GM19328 (cell line): ENCODE measurements at regions not wholly inside any gene's neighbourhood (a gene's known extent, or its start where the extent isn't known, plus 50 kb on each side); places are given as distances from the start of the nearest gene placed in this dataset.
"Not testable (repeated sequence)": the region's sequence is repeated elsewhere in the genome, so short reads cannot be mapped to it uniquely, and the experiment has no call there.

Experiments
- ATAC-seq: cut with Tn5 transposase; IDR thresholded peaks from one replicate; pipeline ENCODE4 v1.9.1; 2021; ENCODE audit warnings: mild to moderate bottlenecking, moderate library complexity; ENCODE audit not compliant: unreplicated experiment

- no peak for ATAC-seq
Measured at GRCh38 chr6:114862064-114862463, 519.2 kb upstream of the HS3ST5 start.

GRCh38 chr6:114844359-114844758 is 501.5 kb upstream of the HS3ST5 start:
- no peak for ATAC-seq

- ATAC-seq = no peak
Measured at GRCh38 chr6:114839019-114839418, 496.2 kb upstream of the HS3ST5 start.

GRCh38 chr6:114833211-114833610 is 490.4 kb upstream of the HS3ST5 start:
- no peak for ATAC-seq

GRCh38 chr6:114830515-114830914 is 487.7 kb upstream of the HS3ST5 start:
- no peak for ATAC-seq

GRCh38 chr6:114827135-114827534 is 484.3 kb upstream of the HS3ST5 start:
- ATAC-seq = no peak

GRCh38 chr6:114824409-114824808 is 481.6 kb upstream of the HS3ST5 start:
- no peak for ATAC-seq

- no peak for ATAC-seq
Measured at GRCh38 chr6:114816678-114817077, 473.9 kb upstream of the HS3ST5 start.

GRCh38 chr6:114810468-114810867 is 467.6 kb upstream of the HS3ST5 start:
- no peak for ATAC-seq

GRCh38 chr6:114805426-114805825 is 462.6 kb upstream of the HS3ST5 start:
- not testable (repeated sequence) for ATAC-seq

GRCh38 chr6:114796576-114796975 is 453.8 kb upstream of the HS3ST5 start:
- ATAC-seq = no peak

- no peak for ATAC-seq
Measured at GRCh38 chr6:114793428-114793827, 450.6 kb upstream of the HS3ST5 start.

- no peak for ATAC-seq
Measured at GRCh38 chr6:114785235-114786127, 442.7 kb upstream of the HS3ST5 start.

- no peak for ATAC-seq
Measured at GRCh38 chr6:114783783-114784182, 441.0 kb upstream of the HS3ST5 start.

- no peak for ATAC-seq
Measured at GRCh38 chr6:114783083-114783482, 440.3 kb upstream of the HS3ST5 start.

GRCh38 chr6:114764866-114765265 is 422.0 kb upstream of the HS3ST5 start:
- ATAC-seq = no peak

- ATAC-seq = no peak
Measured at GRCh38 chr6:114762145-114762544, 419.3 kb upstream of the HS3ST5 start.

GRCh38 chr6:114747995-114748625 is 405.3 kb upstream of the HS3ST5 start:
- ATAC-seq = no peak

GRCh38 chr6:114740547-114740946 is 397.7 kb upstream of the HS3ST5 start:
- ATAC-seq = no peak

GRCh38 chr6:114739656-114740055 is 396.8 kb upstream of the HS3ST5 start:
- no peak for ATAC-seq

GRCh38 chr6:114735025-114735735 is 392.4 kb upstream of the HS3ST5 start:
- no peak for ATAC-seq

GRCh38 chr6:114733596-114733995 is 390.8 kb upstream of the HS3ST5 start:
- ATAC-seq = no peak
